ENCODE measurements at regions not wholly inside any gene's neighbourhood (a gene's known extent, or its start where the extent isn't known, plus 50 kb on each side); places are given as distances from the start of the nearest gene placed in this dataset.

DNA sequence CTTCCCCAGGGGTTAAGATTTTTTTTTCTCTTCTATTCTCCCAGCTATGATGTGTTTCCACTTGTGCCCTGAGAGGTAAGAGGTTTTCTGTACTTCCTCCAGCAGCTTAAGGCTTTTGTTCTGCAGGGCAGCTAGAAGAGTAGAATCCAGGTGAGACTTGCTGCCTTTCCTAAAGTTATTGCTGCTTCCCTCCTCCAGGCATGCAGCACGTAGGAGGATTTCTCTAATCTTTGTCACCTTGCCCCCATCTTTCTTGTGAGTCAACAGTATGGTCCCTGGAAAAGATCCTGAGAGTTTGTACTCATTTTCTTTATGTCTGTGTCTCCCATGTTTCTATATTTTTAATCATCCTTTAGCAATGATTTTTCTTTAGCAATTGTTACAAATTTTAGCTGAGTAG lies 462.2 kb downstream of the SETBP1 start:
- TF ChIP-seq, protein P1, sequence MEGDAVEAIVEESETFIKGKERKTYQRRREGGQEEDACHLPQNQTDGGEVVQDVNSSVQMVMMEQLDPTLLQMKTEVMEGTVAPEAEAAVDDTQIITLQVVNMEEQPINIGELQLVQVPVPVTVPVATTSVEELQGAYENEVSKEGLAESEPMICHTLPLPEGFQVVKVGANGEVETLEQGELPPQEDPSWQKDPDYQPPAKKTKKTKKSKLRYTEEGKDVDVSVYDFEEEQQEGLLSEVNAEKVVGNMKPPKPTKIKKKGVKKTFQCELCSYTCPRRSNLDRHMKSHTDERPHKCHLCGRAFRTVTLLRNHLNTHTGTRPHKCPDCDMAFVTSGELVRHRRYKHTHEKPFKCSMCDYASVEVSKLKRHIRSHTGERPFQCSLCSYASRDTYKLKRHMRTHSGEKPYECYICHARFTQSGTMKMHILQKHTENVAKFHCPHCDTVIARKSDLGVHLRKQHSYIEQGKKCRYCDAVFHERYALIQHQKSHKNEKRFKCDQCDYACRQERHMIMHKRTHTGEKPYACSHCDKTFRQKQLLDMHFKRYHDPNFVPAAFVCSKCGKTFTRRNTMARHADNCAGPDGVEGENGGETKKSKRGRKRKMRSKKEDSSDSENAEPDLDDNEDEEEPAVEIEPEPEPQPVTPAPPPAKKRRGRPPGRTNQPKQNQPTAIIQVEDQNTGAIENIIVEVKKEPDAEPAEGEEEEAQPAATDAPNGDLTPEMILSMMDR (IDR thresholded peaks at IDR 0.05) = no peak
- no peak for TF ChIP-seq EZH2 (IDR thresholded peaks at IDR 0.05; ENCODE audit: borderline replicate concordance, insufficient read depth, low read depth, low read length, poor library complexity, severe bottlenecking)
